MM.1S (cell line): ENCODE measurements at regions not wholly inside any gene's neighbourhood (a gene's known extent, or its start where the extent isn't known, plus 50 kb on each side); places are given as distances from the start of the nearest gene placed in this dataset.

Source experiments
- DNase-seq: peaks from one replicate; pipeline ENCODE4 v3.0.0-alpha.2; 2015
- H2AFZ ChIP-seq: fragments of 300-600 bp; sonication (generic); 2 replicates; pipeline ENCODE4 v1.6.0; 2016; ENCODE audit warnings: antibody characterized with exemption, low read length
- H3F3A ChIP-seq: fragments of 300-600 bp; sonication (generic); 2 replicates; pipeline ENCODE4 v1.6.1; 2016; ENCODE audit warnings: mild to moderate bottlenecking, antibody characterized with exemption, low read length, moderate library complexity, mixed read lengths; ENCODE audit not compliant: insufficient read depth
- H3K27ac ChIP-seq: fragments of 300-600 bp; sonication (generic); 2 replicates; pipeline ENCODE4 v1.5.1; 2016; ENCODE audit warnings: mild to moderate bottlenecking, low read length
- H3K27me3 ChIP-seq: fragments of 300-600 bp; sonication (generic); replicated peaks from 2 replicates; pipeline ENCODE4 v1.6.0; 2016; ENCODE audit warnings: low read length; ENCODE audit not compliant: insufficient read depth
- H3K36me3 ChIP-seq: fragments of 300-600 bp; sonication (generic); replicated peaks from 2 replicates; pipeline ENCODE4 v1.6.1; 2016; ENCODE audit warnings: mild to moderate bottlenecking, low read length, mixed read lengths; ENCODE audit not compliant: insufficient read depth
- H3K4me1 ChIP-seq: fragments of 300-600 bp; sonication (generic); 2 replicates; pipeline ENCODE4 v1.6.1; 2016; ENCODE audit warnings: low read length, mixed read lengths
- H3K4me2 ChIP-seq: fragments of 300-600 bp; sonication (generic); 2 replicates; pipeline ENCODE4 v1.6.0; 2016; ENCODE audit warnings: low read depth, low read length
- H3K4me3 ChIP-seq: fragments of 300-600 bp; sonication (generic); 2 replicates; pipeline ENCODE4 v1.5.1; 2016; ENCODE audit warnings: low read length, mixed read lengths
- H3K79me2 ChIP-seq: fragments of 300-600 bp; sonication (generic); 2 replicates; pipeline ENCODE4 v1.6.1; 2016; ENCODE audit warnings: mixed run types, low read length, mixed read lengths
- H3K9ac ChIP-seq: fragments of 300-600 bp; sonication (generic); 2 replicates; pipeline ENCODE4 v1.6.1; 2016; ENCODE audit warnings: low read length, mixed read lengths
- H3K9me2 ChIP-seq: fragments of 300-600 bp; sonication (generic); replicated peaks from 2 replicates; pipeline ENCODE4 v1.6.1; 2016; ENCODE audit warnings: mild to moderate bottlenecking, low read length, mixed read lengths; ENCODE audit not compliant: insufficient read depth
- H3K9me3 ChIP-seq: fragments of 300-600 bp; sonication (generic); replicated peaks from 2 replicates; pipeline ENCODE4 v1.6.1; 2016; ENCODE audit warnings: mild to moderate bottlenecking, low read length, mixed read lengths; ENCODE audit not compliant: insufficient read depth
- H4K20me1 ChIP-seq: fragments of 300-600 bp; sonication (generic); 2 replicates; pipeline ENCODE4 v1.6.1; 2016; ENCODE audit warnings: mild to moderate bottlenecking, low read length, moderate library complexity, mixed read lengths; ENCODE audit not compliant: insufficient read depth
- CTCF ChIP-seq: fragments of 300-600 bp; sonication (generic); IDR thresholded peaks from 2 replicates; pipeline ENCODE4 v1.5.1; 2016; ENCODE audit warnings: antibody characterized with exemption, low read length, mixed read lengths
- EZH2 ChIP-seq: fragments of 300-600 bp; sonication (generic); optimal IDR thresholded peaks from 2 replicates; pipeline ENCODE3; 2017; ENCODE audit warnings: low read depth, mild to moderate bottlenecking, antibody characterized with exemption, low read length, mixed read lengths
- EZH2phosphoT487 ChIP-seq: fragments of 300-600 bp; sonication (generic); IDR thresholded peaks from 2 replicates; pipeline ENCODE4 v1.6.1; 2018; ENCODE audit warnings: antibody characterized with exemption, low read length

GRCh38 chr6:4671587-4672115 is 104.6 kb upstream of the CDYL start:
- H3K27me3 ChIP-seq, result no peaks in the 10 kb centered on the region
- no peak for DNase-seq
- no peaks in the 10 kb centered on the region for H3K4me1 ChIP-seq
- no peak overlapping the region for H2AFZ ChIP-seq
- H3K27ac ChIP-seq, result no peak overlapping the region
- no peaks in the 10 kb centered on the region for H3K36me3 ChIP-seq
- H3K9ac ChIP-seq, result no peak overlapping the region
- H3K4me3 ChIP-seq, result no peak overlapping the region
- H4K20me1 ChIP-seq, result no peaks in the 10 kb centered on the region
- H3K9me2 ChIP-seq, result no peaks in the 10 kb centered on the region
- no peaks in the 10 kb centered on the region for H3K79me2 ChIP-seq
- no peaks in the 10 kb centered on the region for H3K9me3 ChIP-seq
- H3F3A ChIP-seq, result no peaks in the 10 kb centered on the region
- TF ChIP-seq EZH2phosphoT487, result no peak
- TF ChIP-seq EZH2, result no peak
- no peak for TF ChIP-seq CTCF
- no peak overlapping the region for H3K4me2 ChIP-seq

- H3K4me3 ChIP-seq, result no peak overlapping the region
- no peak for TF ChIP-seq EZH2
- TF ChIP-seq CTCF, result no peak
- TF ChIP-seq EZH2phosphoT487, result no peak
Measured at GRCh38 chr6:4670824-4671409, 105.3 kb upstream of the CDYL start.

GRCh38 chr6:4670290-4670689 is 105.9 kb upstream of the CDYL start:
- no peaks in the 10 kb centered on the region for H4K20me1 ChIP-seq
- H3K9ac ChIP-seq, result no peak overlapping the region
- no peak for TF ChIP-seq EZH2phosphoT487
- TF ChIP-seq CTCF, result no peak
- TF ChIP-seq EZH2, result no peak
- H3K4me1 ChIP-seq, result no peaks in the 10 kb centered on the region
- no peaks in the 10 kb centered on the region for H3K9me3 ChIP-seq
- no peaks in the 10 kb centered on the region for H3F3A ChIP-seq
- no peak for DNase-seq
- no peak overlapping the region for H3K4me2 ChIP-seq
- H3K79me2 ChIP-seq, result no peaks in the 10 kb centered on the region
- no peak overlapping the region for H3K4me3 ChIP-seq
- H3K27ac ChIP-seq, result no peak overlapping the region
- H3K9me2 ChIP-seq, result no peaks in the 10 kb centered on the region
- no peak overlapping the region for H2AFZ ChIP-seq
- H3K36me3 ChIP-seq, result no peaks in the 10 kb centered on the region
- no peaks in the 10 kb centered on the region for H3K27me3 ChIP-seq

More at GRCh38 chr6:4670824-4671409, 105.3 kb upstream of the CDYL start:
- H3K27ac ChIP-seq, result no peak overlapping the region
- no peaks in the 10 kb centered on the region for H3K36me3 ChIP-seq
- no peaks in the 10 kb centered on the region for H3K9me2 ChIP-seq
- no peaks in the 10 kb centered on the region for H3K4me1 ChIP-seq
- no peak overlapping the region for H3K4me2 ChIP-seq
- H3K79me2 ChIP-seq, result no peaks in the 10 kb centered on the region
- H3K9ac ChIP-seq, result no peak overlapping the region
- H3F3A ChIP-seq, result no peaks in the 10 kb centered on the region
- H4K20me1 ChIP-seq, result no peaks in the 10 kb centered on the region
- no peak overlapping the region for H2AFZ ChIP-seq
- no peaks in the 10 kb centered on the region for H3K9me3 ChIP-seq
- H3K27me3 ChIP-seq, result no peaks in the 10 kb centered on the region
- DNase-seq, result no peak
